ENCODE measurements at regions not wholly inside any gene's neighbourhood (a gene's known extent, or its start where the extent isn't known, plus 50 kb on each side); places are given as distances from the start of the nearest gene placed in this dataset.

- no peak for DNase-seq
Observed at GRCh38 chr1:34671887-34672286, 83.0 kb upstream of the GJB5 start.

DNA sequence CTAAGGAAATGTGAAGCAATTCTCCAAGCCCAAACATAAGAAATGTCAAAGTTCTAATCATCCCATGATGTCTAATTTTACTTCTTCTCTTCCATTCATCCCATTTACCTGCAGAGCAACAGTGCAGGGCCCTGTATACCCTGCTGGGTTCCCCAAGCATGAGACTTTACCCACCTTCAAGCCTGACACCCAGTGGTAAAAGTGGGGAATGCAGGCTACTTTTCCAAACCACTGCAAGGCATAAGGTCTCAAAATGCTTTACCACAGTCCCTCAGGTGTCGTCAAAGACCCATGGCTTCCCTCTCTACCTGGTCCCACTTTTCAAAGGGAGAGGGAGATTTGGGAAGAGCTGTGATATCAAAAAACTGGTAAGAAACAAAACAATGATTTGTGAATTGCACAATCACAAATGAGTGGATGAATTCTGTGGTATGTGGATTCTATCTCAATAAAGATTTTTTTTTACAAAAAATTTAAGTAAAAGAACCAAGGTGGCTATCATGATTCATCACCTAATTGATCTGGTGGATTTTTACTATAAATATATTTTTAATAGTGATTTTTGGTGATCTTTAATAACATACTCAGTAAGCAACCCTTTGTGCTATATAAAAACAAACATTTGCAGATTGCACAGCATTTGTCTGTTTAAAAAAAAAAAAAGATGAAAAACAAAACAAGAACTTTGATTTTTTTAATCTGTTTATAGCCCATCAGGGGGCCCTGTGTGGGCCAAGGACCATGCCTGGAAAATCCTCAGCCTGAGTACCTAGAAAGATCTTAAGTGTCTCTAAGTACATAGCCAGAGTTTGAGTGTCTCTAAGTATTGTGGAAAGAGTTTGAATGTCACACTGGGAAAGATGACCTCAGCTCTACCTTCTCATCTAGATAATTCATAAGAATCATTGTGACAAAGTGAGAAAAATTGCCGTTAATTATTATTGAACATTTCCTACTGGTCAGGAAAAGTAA is 73.1 kb upstream of the GJB5 start:
- peak; percentile 2 to 19 for DNase-seq

- no peak for DNase-seq
Observed at GRCh38 chr1:34682452-34683223, 72.2 kb upstream of the GJB5 start.

DNA sequence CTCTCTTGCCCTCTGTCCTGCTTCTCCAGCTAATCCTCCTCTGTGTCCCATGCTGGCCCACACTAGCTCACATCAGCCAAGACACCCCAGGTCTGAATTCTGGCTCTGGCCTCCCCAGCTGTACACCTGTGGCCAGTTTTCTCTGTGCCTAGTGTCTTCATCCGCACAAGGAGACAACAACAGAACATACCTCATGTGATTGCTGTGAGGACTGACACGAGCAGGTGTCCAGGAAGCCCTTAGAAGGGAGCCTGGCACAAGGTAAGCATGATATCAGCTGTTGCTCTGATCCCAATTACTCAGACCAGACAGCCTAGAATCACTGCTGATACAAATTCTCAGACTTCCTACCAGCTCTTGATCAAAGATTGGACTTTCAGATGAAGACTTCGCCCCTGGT is 71.2 kb upstream of the GJB5 start:
- no peak for DNase-seq

- no peak for DNase-seq
Observed at GRCh38 chr1:34684266-34684665, 70.6 kb upstream of the GJB5 start.

- no peak for DNase-seq
Observed at GRCh38 chr1:34685225-34685624, 69.6 kb upstream of the GJB5 start.

DNA sequence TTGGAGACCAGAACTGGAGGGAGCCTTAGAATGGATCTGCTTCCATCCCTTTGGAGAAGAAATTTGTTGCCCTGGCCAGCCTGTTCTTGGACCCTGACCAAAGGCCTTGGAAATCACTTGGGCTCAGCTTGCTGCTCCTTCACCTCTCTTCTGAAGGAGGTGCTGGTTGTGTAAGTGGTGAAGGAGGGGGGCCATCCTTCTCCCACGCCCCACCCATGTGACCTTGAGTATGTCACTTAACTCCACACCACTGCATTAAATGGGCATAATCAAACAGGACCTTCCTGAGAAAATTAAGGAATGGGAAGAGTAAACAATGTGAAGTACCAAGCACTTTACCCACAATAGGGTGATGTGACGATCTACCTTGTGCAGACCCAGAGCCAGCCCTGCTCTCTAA is 68.3 kb upstream of the GJB5 start:
- no peak for DNase-seq

DNA sequence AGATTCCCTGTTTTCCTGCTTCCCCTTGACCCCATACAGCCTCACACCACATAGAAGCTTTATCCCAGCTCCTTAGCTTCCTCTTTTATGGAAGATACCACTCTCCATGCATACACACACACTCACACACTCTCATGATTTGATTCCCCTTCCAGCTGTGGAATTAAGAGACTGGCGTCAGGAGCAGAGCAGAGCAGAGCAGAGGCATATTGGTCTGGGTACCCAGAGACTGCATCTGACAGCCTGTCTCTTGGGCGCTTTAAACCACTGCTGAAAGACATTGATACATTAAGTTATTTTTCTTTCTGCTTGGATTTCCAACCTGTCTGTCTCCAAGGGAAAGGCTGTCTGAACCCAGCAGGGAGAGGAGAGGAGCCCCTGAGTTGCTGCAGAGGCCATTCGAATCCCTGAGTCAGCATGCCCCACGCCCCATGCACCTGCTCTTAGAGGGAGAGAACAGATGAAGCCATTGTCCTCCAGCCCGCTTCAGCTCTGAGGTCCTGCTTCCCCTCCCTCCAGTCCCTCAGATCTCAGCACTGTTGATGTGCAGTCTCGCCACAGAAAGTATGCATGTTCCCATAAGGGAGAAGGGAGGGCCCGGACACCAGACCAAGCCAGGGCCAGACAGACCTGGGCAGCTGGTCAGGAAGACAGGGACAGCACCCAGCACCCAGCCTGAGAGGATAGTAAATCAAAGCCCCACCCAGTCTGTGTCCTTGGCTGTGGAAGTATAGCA is 66.7 kb upstream of the GJB5 start:
- no peak for DNase-seq

GRCh38 chr1:34690269-34690668 is 64.6 kb upstream of the GJB5 start:
- no peak for DNase-seq

DNA sequence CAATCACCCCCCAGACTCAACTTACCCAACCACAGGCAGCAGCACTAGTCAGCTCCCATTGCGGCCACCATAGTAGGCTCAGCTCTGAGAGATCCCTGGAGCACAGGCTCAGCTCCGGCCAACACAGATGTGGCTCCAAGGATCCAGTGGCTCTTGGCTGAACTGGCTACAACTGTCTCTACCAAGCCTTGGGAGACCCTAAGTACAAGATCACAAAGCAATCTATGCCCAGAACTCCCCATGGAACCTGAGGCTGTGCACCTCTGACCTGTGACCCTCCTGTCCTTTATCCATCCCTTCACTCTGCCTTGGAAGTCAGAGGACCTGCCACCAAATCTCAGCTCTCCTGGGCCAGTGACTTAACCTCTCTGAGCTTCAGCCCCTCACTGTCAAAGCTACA is 61.8 kb upstream of the GJB5 start:
- DNase-seq, result no peak

- DNase-seq, result no peak
Observed at GRCh38 chr1:34694383-34694782, 60.5 kb upstream of the GJB5 start.

- DNase-seq, result no peak
Observed at GRCh38 chr1:34695580-34695979, 59.3 kb upstream of the GJB5 start.

- no peak for DNase-seq
Observed at GRCh38 chr1:34696230-34696629, 58.6 kb upstream of the GJB5 start.

DNA sequence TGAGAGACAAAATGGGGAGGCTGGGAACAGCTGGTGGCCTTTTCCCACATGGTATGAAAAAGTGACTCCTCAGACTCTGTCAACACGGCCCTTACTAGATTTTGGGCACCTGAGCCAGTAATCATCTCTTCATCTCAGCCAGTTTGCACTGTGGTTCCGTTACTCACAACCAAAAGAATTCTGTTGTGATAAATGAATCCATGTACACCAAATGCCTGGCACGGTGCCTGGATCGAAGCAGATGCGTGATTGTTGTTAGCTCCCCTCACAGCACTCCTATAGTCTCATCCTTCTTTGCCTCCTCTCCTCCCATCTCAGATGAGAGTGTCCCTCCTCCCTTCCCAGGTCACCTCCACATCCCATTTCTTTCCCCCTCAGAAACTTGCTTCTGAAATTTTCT is 57.9 kb upstream of the GJB5 start:
- no peak for DNase-seq

DNA sequence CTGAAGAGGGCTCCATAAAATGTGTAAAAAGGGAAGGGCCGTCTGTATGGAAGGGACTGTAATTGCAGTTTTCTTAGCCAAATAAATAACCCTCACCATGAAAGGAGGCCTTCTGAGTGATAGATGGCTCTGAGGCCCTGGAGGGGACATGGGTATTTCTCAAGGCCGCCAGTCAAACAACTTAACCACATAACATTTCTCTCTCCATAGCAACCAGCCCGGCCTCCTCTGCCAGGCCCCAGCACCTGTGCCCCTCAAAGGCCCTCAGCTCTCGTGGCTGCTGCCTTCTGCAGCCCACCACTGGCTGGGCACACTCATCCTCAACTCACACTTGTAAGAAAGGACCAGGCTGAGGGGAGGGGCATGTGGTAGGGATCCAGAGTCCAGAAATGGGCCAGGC is 57.0 kb upstream of the GJB5 start:
- no peak for DNase-seq

DNA sequence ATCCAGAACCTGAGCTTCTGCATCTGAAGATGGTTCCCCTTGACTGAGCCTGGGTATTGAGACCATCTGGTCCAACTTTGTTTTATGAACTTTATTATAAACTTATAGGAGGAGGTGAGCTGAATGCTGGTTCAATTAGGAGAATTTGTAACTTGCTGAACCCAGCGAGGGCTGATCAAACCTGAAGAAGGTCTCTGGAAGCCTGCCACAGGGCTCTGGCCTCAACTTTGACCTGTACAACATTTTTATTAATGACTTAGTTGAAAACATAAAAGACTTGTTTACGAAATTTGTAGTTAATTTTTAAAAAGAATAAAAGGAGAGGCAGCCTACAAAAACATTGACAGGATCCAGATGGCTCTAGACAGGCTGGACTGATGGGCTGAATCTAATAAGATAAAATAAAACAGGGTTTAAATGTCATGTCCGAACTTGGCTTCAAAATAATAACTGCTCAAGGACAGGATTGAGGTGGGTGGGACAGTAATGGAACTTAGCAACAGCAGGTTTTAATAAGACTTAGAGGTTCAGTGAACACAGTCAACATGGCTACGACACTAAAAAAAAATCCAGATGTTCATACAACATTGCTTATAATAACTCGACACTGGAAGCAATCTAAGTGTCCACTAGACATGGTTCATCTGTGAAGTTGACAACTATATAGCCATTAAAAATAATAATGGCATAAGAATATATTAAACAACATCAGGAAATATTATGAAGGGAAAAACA is 53.4 kb upstream of the GJB5 start:
- DNase-seq, result no peak
